ENCODE measurements at regions not wholly inside any gene's neighbourhood (a gene's known extent, or its start where the extent isn't known, plus 50 kb on each side); places are given as distances from the start of the nearest gene placed in this dataset.
A peak's percentile ranks its signal among the peaks of the same experiment; 100 is the strongest.
"Not testable (repeated sequence)": the region's sequence is repeated elsewhere in the genome, so short reads cannot be mapped to it uniquely, and the experiment has no call there.

GRCh38 chr2:224151161-224151560 lies 112.1 kb upstream of the SERPINE2 start:
- Histone ChIP-seq H3K27me3 (ENCODE audit: control insufficient read depth, extremely low read depth, insufficient read depth, low read length) (no peaks in the 10 kb centered on the region), H3K4me3 (ENCODE audit: control insufficient read depth in 2 of 3, extremely low read depth in 1 of 3, insufficient read depth in 2 of 3, low read depth in 1 of 3, low read length in 3 of 3) (no peak overlapping the region), H3K9me3 (ENCODE audit: control insufficient read depth, low read depth, low read length) (no peaks in the 10 kb centered on the region), H3K9ac (ENCODE audit: control insufficient read depth, extremely low read depth, insufficient read depth, low read length) (no peak overlapping the region), H3K4me2 (ENCODE audit: control insufficient read depth, extremely low read depth, insufficient read depth, low read depth, low read length) (no peak overlapping the region), H3K27ac (ENCODE audit: control insufficient read depth, insufficient read depth, low read length) (no peak overlapping the region), H3K9me1 (ENCODE audit: control insufficient read depth, extremely low read depth, insufficient read depth, low read length) (no peaks in the 10 kb centered on the region), H3K36me3 (ENCODE audit: control insufficient read depth in 2 of 2, extremely low read depth in 1 of 2, insufficient read depth in 2 of 2, low read length in 2 of 2) (no peaks in the 10 kb centered on the region), H4K20me1 (ENCODE audit: control insufficient read depth, extremely low read depth, insufficient read depth, low read length) (no peaks in the 10 kb centered on the region), H2AFZ (ENCODE audit: control insufficient read depth, low read length) (no peak overlapping the region), H3K79me2 (ENCODE audit: control insufficient read depth, insufficient read depth, low read length) (no peaks in the 10 kb centered on the region), H3K4me1 (ENCODE audit: control insufficient read depth, extremely low read depth, insufficient read depth, low read length) (peaks cover 21% of the 10 kb centered on the region)
- dilution Hi-C loops (cut with MboI; ENCODE audit: extremely low pct_ligation_motif_present, low sequenced_read_pairs): no loop called here
- DNase-seq (ENCODE audit: low read depth, low spot score) (no peak), FAIRE-seq (no peak)
- TF ChIP-seq CTCF (optimal IDR thresholded peaks at IDR 0.05 in 1 of 3, IDR thresholded peaks at IDR 0.05 in 1 of 3, conservative IDR thresholded peaks at IDR 0.05 in 1 of 3; ENCODE audit: extremely low read depth in 1 of 3, insufficient read depth in 2 of 3, low read length in 3 of 3): no peak

- DNase-seq (ENCODE audit: low read depth, low spot score); H3K9ac ChIP-seq (ENCODE audit: control insufficient read depth, extremely low read depth, insufficient read depth, low read length); H3K36me3 ChIP-seq (ENCODE audit: control insufficient read depth in 2 of 2, extremely low read depth in 1 of 2, insufficient read depth in 2 of 2, low read length in 2 of 2); H3K9me1 ChIP-seq (ENCODE audit: control insufficient read depth, extremely low read depth, insufficient read depth, low read length); H3K79me2 ChIP-seq (ENCODE audit: control insufficient read depth, insufficient read depth, low read length); FAIRE-seq; H3K4me2 ChIP-seq (ENCODE audit: control insufficient read depth, extremely low read depth, insufficient read depth, low read depth, low read length); H3K27ac ChIP-seq (ENCODE audit: control insufficient read depth, insufficient read depth, low read length); H2AFZ ChIP-seq (ENCODE audit: control insufficient read depth, low read length); H4K20me1 ChIP-seq (ENCODE audit: control insufficient read depth, extremely low read depth, insufficient read depth, low read length); H3K27me3 ChIP-seq (ENCODE audit: control insufficient read depth, extremely low read depth, insufficient read depth, low read length); H3K4me3 ChIP-seq (ENCODE audit: control insufficient read depth in 2 of 3, extremely low read depth in 1 of 3, insufficient read depth in 2 of 3, low read depth in 1 of 3, low read length in 3 of 3); H3K9me3 ChIP-seq (ENCODE audit: control insufficient read depth, low read depth, low read length); dilution Hi-C loops (cut with MboI; ENCODE audit: extremely low pct_ligation_motif_present, low sequenced_read_pairs): not testable (repeated sequence)
- peaks cover 42% of the 10 kb centered on the region for H3K4me1 ChIP-seq (ENCODE audit: control insufficient read depth, extremely low read depth, insufficient read depth, low read length)
Observed at GRCh38 chr2:224148058-224148457, 109.0 kb upstream of the SERPINE2 start.

GRCh38 chr2:224147174-224147573 lies 108.1 kb upstream of the SERPINE2 start:
- dilution Hi-C loops (cut with MboI; ENCODE audit: extremely low pct_ligation_motif_present, low sequenced_read_pairs): no loop called here
- no peak overlapping the region for H3K4me2 ChIP-seq (ENCODE audit: control insufficient read depth, extremely low read depth, insufficient read depth, low read depth, low read length)
- H3K9ac ChIP-seq (ENCODE audit: control insufficient read depth, extremely low read depth, insufficient read depth, low read length): no peak overlapping the region
- no peaks in the 10 kb centered on the region for H3K9me3 ChIP-seq (ENCODE audit: control insufficient read depth, low read depth, low read length)
- H4K20me1 ChIP-seq (ENCODE audit: control insufficient read depth, extremely low read depth, insufficient read depth, low read length): no peaks in the 10 kb centered on the region
- no peaks in the 10 kb centered on the region for H3K9me1 ChIP-seq (ENCODE audit: control insufficient read depth, extremely low read depth, insufficient read depth, low read length)
- H3K36me3 ChIP-seq (ENCODE audit: control insufficient read depth in 2 of 2, extremely low read depth in 1 of 2, insufficient read depth in 2 of 2, low read length in 2 of 2): no peaks in the 10 kb centered on the region
- H3K79me2 ChIP-seq (ENCODE audit: control insufficient read depth, insufficient read depth, low read length): no peaks in the 10 kb centered on the region
- DNase-seq (ENCODE audit: low read depth, low spot score) (peak; percentile 28), FAIRE-seq (peak; percentile 65)
- TF ChIP-seq CTCF (optimal IDR thresholded peaks at IDR 0.05 in 1 of 3, IDR thresholded peaks at IDR 0.05 in 1 of 3, conservative IDR thresholded peaks at IDR 0.05 in 1 of 3; ENCODE audit: extremely low read depth in 1 of 3, insufficient read depth in 2 of 3, low read length in 3 of 3): no peak
- no peak for TF ChIP-seq EZH2 (IDR thresholded peaks at IDR 0.05; ENCODE audit: low read length)
- no peak overlapping the region for H3K4me3 ChIP-seq (ENCODE audit: control insufficient read depth in 2 of 3, extremely low read depth in 1 of 3, insufficient read depth in 2 of 3, low read depth in 1 of 3, low read length in 3 of 3)
- no peak overlapping the region for H2AFZ ChIP-seq (ENCODE audit: control insufficient read depth, low read length)
- peaks cover 51% of the 10 kb centered on the region for H3K4me1 ChIP-seq (ENCODE audit: control insufficient read depth, extremely low read depth, insufficient read depth, low read length)
- H3K27me3 ChIP-seq (ENCODE audit: control insufficient read depth, extremely low read depth, insufficient read depth, low read length): no peaks in the 10 kb centered on the region
- peak overlapping the region; percentile 52 for H3K27ac ChIP-seq (ENCODE audit: control insufficient read depth, insufficient read depth, low read length)
